ENCODE measurements at regions not wholly inside any gene's neighbourhood (a gene's known extent, or its start where the extent isn't known, plus 50 kb on each side); places are given as distances from the start of the nearest gene placed in this dataset.

DNA sequence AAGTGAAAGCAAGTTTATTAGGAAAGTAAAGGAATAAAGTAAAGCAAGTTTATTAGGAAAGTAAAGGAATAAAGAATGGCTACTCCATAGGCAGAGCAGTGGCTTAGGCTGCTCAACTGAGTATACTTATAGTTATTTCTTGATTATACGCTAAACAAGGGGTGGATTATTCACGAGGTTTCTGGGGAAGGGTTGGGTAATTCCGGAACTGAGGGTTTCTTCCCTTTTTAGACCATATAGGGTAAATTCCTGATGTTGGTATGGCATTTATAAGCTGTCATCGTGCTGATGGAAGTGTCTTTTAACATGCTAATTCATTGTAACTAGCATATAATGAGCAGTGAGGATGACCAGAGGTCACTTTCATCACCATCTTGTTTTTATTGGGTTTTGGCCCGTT is 194.3 kb downstream of the DLEU7 start:
- no peaks in the 10 kb centered on the region for H3K9me3 ChIP-seq (ENCODE audit: low read depth, low read length, poor library complexity, severe bottlenecking)
- H3K4me3 ChIP-seq (ENCODE audit: low read depth, low read length, poor library complexity, severe bottlenecking), result no peak overlapping the region
- intact Hi-C loops (cut with micrococcal nuclease; ENCODE audit: unreplicated experiment), result loop anchor here (2.0 kb wide), 1 partner anchor 78 kb away; no protein-coding TSS in a partner anchor
- H3K36me3 ChIP-seq (ENCODE audit: insufficient read depth, low read length, poor library complexity, severe bottlenecking), result no peaks in the 10 kb centered on the region
- H3K4me1 ChIP-seq (ENCODE audit: insufficient read depth, low read length, poor library complexity, severe bottlenecking), result no peaks in the 10 kb centered on the region
- peaks cover 5% of the 10 kb centered on the region for H3K27me3 ChIP-seq (replicated peaks; ENCODE audit: insufficient read depth, low read depth, low read length, poor library complexity)
- BruUV-seq (replicated peaks), result no TSS peak
- no peak overlapping the region for H3K27ac ChIP-seq (ENCODE audit: low read depth, low read length, poor library complexity, severe bottlenecking)
- CTCF ChIA-PET, result no interaction called here
- no peak for DNase-seq (ENCODE audit: low spot score)
- TF ChIP-seq CTCF (conservative IDR thresholded peaks at IDR 0.05; ENCODE audit: low read depth, low read length), result no peak
- no peak for TF ChIP-seq EZH2 (IDR thresholded peaks at IDR 0.05; ENCODE audit: borderline replicate concordance, low read depth, low read length, poor library complexity, severe bottlenecking)
- POLR2A ChIA-PET (ENCODE audit: low non-redundant PET), result no interaction called here

DNA sequence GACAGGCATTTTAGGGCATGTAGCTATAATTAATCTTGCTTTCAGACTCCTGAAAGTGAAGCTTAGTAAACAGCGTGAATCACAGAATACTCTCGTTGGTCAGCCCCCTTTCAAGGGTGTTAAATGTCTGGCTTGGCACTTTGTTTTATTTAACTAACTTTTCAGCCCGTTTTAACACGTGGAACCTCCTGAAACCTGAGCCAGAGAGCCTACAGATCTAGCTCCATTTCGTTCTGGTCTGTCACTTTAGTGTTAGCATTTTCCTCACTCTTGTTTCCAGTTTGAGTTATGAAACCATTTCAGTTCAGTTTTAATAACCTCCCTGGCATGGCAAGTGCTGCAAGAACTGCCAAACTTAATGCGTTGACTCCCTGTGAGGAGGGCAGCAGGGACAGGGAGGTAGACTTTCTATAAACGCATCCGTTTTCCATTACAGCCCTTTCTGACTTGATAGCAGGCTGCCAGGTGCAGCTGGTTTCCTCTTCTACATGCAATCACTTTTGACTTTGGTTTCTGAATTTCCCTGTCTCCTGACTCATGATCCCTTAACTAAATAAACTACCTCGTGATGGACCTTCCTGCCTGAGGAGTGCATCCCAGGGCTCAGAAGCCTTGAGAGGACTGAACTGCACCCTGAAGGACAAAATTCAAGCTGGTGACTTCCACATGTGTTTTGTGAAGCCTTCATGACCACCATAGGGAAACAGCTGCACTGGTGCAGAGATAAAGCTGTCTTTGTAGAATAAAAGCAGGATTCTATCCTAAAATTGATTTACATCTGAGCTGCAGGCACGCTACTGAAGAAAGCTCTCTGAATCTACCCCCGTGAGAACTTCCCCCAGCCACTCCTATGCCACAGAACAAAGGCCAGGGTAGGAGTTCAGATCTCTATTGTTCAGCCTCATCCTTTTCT is 192.6 kb downstream of the DLEU7 start:
- no peaks in the 10 kb centered on the region for H3K36me3 ChIP-seq (ENCODE audit: insufficient read depth, low read length, poor library complexity, severe bottlenecking)
- ChIA-PET CTCF (no interaction called here), POLR2A (ENCODE audit: low non-redundant PET) (no interaction called here)
- TF ChIP-seq CTCF (conservative IDR thresholded peaks at IDR 0.05; ENCODE audit: low read depth, low read length) (no peak), EZH2 (IDR thresholded peaks at IDR 0.05; ENCODE audit: borderline replicate concordance, low read depth, low read length, poor library complexity, severe bottlenecking) (no peak)
- peaks cover 5% of the 10 kb centered on the region for H3K27me3 ChIP-seq (replicated peaks; ENCODE audit: insufficient read depth, low read depth, low read length, poor library complexity)
- H3K4me3 ChIP-seq (ENCODE audit: low read depth, low read length, poor library complexity, severe bottlenecking), result no peak overlapping the region
- DNase-seq (ENCODE audit: low spot score), result no peak
- H3K9me3 ChIP-seq (ENCODE audit: low read depth, low read length, poor library complexity, severe bottlenecking), result no peaks in the 10 kb centered on the region
- H3K4me1 ChIP-seq (ENCODE audit: insufficient read depth, low read length, poor library complexity, severe bottlenecking), result no peaks in the 10 kb centered on the region
- BruUV-seq (replicated peaks), result no TSS peak
- no peak overlapping the region for H3K27ac ChIP-seq (ENCODE audit: low read depth, low read length, poor library complexity, severe bottlenecking)
- intact Hi-C loops (cut with micrococcal nuclease; ENCODE audit: unreplicated experiment), result no loop called here

DNA sequence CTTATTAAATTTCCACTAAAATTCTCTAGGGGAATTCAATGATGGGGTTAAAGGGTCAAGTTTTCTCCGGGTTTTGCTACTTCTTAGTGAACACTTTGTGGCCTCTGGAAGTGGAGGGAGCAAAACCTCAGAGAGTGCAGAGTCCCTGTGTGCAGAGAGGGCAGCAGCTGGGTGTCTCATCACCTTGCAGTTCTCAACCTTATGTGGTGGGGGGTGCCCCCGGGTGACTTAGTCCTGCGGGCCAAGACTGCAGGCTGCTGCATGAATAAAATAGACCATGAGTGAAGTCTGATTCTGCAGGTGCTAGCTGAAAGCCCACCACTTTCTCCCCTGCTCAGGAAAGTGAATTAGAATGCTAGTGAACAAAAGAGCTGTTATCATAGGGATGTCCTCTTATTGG is 191.6 kb downstream of the DLEU7 start:
- ChIA-PET CTCF (no interaction called here), POLR2A (ENCODE audit: low non-redundant PET) (no interaction called here)
- no peaks in the 10 kb centered on the region for H3K36me3 ChIP-seq (ENCODE audit: insufficient read depth, low read length, poor library complexity, severe bottlenecking)

More for the DNA sequence above, 191.6 kb downstream of the DLEU7 start:
- Histone ChIP-seq H3K27me3 (replicated peaks; ENCODE audit: insufficient read depth, low read depth, low read length, poor library complexity) (peaks cover 5% of the 10 kb centered on the region), H3K4me1 (ENCODE audit: insufficient read depth, low read length, poor library complexity, severe bottlenecking) (no peaks in the 10 kb centered on the region), H3K27ac (ENCODE audit: low read depth, low read length, poor library complexity, severe bottlenecking) (no peak overlapping the region), H3K9me3 (ENCODE audit: low read depth, low read length, poor library complexity, severe bottlenecking) (no peaks in the 10 kb centered on the region), H3K4me3 (ENCODE audit: low read depth, low read length, poor library complexity, severe bottlenecking) (no peak overlapping the region)
- no peak for DNase-seq (ENCODE audit: low spot score)
- intact Hi-C loops (cut with micrococcal nuclease; ENCODE audit: unreplicated experiment), result no loop called here
- TF ChIP-seq EZH2 (IDR thresholded peaks at IDR 0.05; ENCODE audit: borderline replicate concordance, low read depth, low read length, poor library complexity, severe bottlenecking) (no peak), CTCF (conservative IDR thresholded peaks at IDR 0.05; ENCODE audit: low read depth, low read length) (no peak)
- BruUV-seq (replicated peaks), result no TSS peak
